Tongue (tissue), 1 donor: ENCODE measurements at regions not wholly inside any gene's neighbourhood (a gene's known extent, or its start where the extent isn't known, plus 50 kb on each side); places are given as distances from the start of the nearest gene placed in this dataset.

Experiments used
- DNase-seq: peaks from one replicate; pipeline ENCODE4 v3.0.0-alpha.2; 2015

- no peak for DNase-seq
Measured at GRCh38 chr9:13387734-13388067, 108.2 kb upstream of the MPDZ start.

GRCh38 chr9:13386935-13387733 is 107.6 kb upstream of the MPDZ start:
- DNase-seq, result no peak

- DNase-seq, result no peak
Measured at GRCh38 chr9:13386316-13386715, 106.8 kb upstream of the MPDZ start.

GRCh38 chr9:13383855-13384254 is 104.4 kb upstream of the MPDZ start:
- DNase-seq, result no peak

- DNase-seq, result no peak
Measured at GRCh38 chr9:13383216-13383615, 103.7 kb upstream of the MPDZ start.

- no peak for DNase-seq
Measured at GRCh38 chr9:13382595-13382994, 103.1 kb upstream of the MPDZ start.

- no peak for DNase-seq
Measured at GRCh38 chr9:13380903-13381302, 101.4 kb upstream of the MPDZ start.

GRCh38 chr9:13378154-13378553 is 98.7 kb upstream of the MPDZ start:
- DNase-seq, result no peak

GRCh38 chr9:13377171-13377925 is 97.9 kb upstream of the MPDZ start:
- no peak for DNase-seq

- no peak for DNase-seq
Measured at GRCh38 chr9:13372510-13372909, 93.0 kb upstream of the MPDZ start.

- DNase-seq, result no peak
Measured at GRCh38 chr9:13369431-13369830, 89.9 kb upstream of the MPDZ start.

GRCh38 chr9:13367784-13368183 is 88.3 kb upstream of the MPDZ start:
- no peak for DNase-seq

- DNase-seq, result peak; percentile 44
Measured at GRCh38 chr9:13364271-13365000, 84.9 kb upstream of the MPDZ start.

- DNase-seq, result no peak
Measured at GRCh38 chr9:13361076-13361475, 81.6 kb upstream of the MPDZ start.

- DNase-seq, result no peak
Measured at GRCh38 chr9:13360188-13360587, 80.7 kb upstream of the MPDZ start.

GRCh38 chr9:13358128-13358527 is 78.6 kb upstream of the MPDZ start:
- DNase-seq, result peak; percentile 75

GRCh38 chr9:13354733-13355132 is 75.2 kb upstream of the MPDZ start:
- no peak for DNase-seq

GRCh38 chr9:13352451-13352979 is 73.0 kb upstream of the MPDZ start:
- no peak for DNase-seq

GRCh38 chr9:13351778-13352386 is 72.4 kb upstream of the MPDZ start:
- DNase-seq, result peak; percentile 87

GRCh38 chr9:13332571-13332970 is 53.1 kb upstream of the MPDZ start:
- DNase-seq, result peak; percentile 20

GRCh38 chr9:13331320-13331719 is 51.8 kb upstream of the MPDZ start:
- DNase-seq, result no peak

GRCh38 chr9:13330396-13331004 is 51.0 kb upstream of the MPDZ start:
- no peak for DNase-seq
